Neuronal stem cell (in vitro differentiated cells): ENCODE measurements at regions not wholly inside any gene's neighbourhood (a gene's known extent, or its start where the extent isn't known, plus 50 kb on each side); places are given as distances from the start of the nearest gene placed in this dataset.

Source experiments
- DNase-seq: peaks from one replicate; pipeline ENCODE4 v3.0.0-alpha.2; 2013; ENCODE audit warnings: low spot score
- H2AFZ ChIP-seq: one replicate; pipeline ENCODE4 v1.6.1; 2013; ENCODE audit warnings: mild to moderate bottlenecking, low read length, inconsistent platforms
- H2AK5ac ChIP-seq: 2 replicates; pipeline ENCODE4 v1.6.1; 2013; ENCODE audit warnings: low read depth, mild to moderate bottlenecking, inconsistent platforms, low read length, moderate library complexity, mixed read lengths
- H2BK120ac ChIP-seq: 2 replicates; pipeline ENCODE4 v1.6.1; 2013; ENCODE audit warnings: low read depth, mild to moderate bottlenecking, inconsistent platforms, low read length, moderate library complexity, mixed read lengths
- H2BK12ac ChIP-seq: one replicate; pipeline ENCODE4 v1.6.1; 2013; ENCODE audit warnings: low read length, inconsistent platforms
- H2BK15ac ChIP-seq: 2 replicates; pipeline ENCODE4 v1.6.1; 2013; ENCODE audit warnings: mild to moderate bottlenecking, low read length, inconsistent platforms, mixed read lengths
- H2BK5ac ChIP-seq: one replicate; pipeline ENCODE4 v1.6.1; 2013; ENCODE audit warnings: inconsistent platforms, mild to moderate bottlenecking, low read length, moderate library complexity
- H3K14ac ChIP-seq: one replicate; pipeline ENCODE4 v1.6.1; 2013; ENCODE audit warnings: low read length, inconsistent platforms
- H3K18ac ChIP-seq: 2 replicates; pipeline ENCODE4 v1.6.1; 2013; ENCODE audit warnings: low read length, inconsistent platforms
- H3K23ac ChIP-seq: 2 replicates; pipeline ENCODE4 v1.6.1; 2013; ENCODE audit warnings: low read depth, mild to moderate bottlenecking, mixed read lengths, low read length, inconsistent platforms; ENCODE audit not compliant: poor library complexity
- H3K27ac ChIP-seq: replicated peaks from 3 replicates; pipeline ENCODE4 v1.5.1; 2013; ENCODE audit warnings: low read length, inconsistent platforms
- H3K27me3 ChIP-seq, 3 experiments: 2 replicates each; pipeline ENCODE4 v1.6.1; 2013; ENCODE audit warnings: low read length in 3 of 3, mild to moderate bottlenecking in 2 of 3, inconsistent platforms in 1 of 3, low read depth in 1 of 3, mixed read lengths in 1 of 3, moderate library complexity in 1 of 3; ENCODE audit not compliant: control insufficient read depth in 3 of 3, insufficient read depth in 3 of 3
- H3K36me3 ChIP-seq, 2 donors: replicated peaks in 1 of 2; 2 replicates each; pipeline ENCODE4 v1.6.1; 2013; ENCODE audit warnings: low read length in 2 of 2; ENCODE audit not compliant: control insufficient read depth in 2 of 2, insufficient read depth in 2 of 2
- H3K4ac ChIP-seq: 2 replicates; pipeline ENCODE4 v1.6.1; 2013; ENCODE audit warnings: inconsistent platforms, mild to moderate bottlenecking, low read length, moderate library complexity
- H3K4me1 ChIP-seq, 2 donors: 1 replicate in 1 of 2; 2 replicates in 1 of 2; pipeline ENCODE4 v1.6.1; 2013; ENCODE audit warnings: low read length in 2 of 2, low read depth in 1 of 2; ENCODE audit not compliant: control insufficient read depth in 2 of 2, insufficient read depth in 1 of 2
- H3K4me2 ChIP-seq: one replicate; pipeline ENCODE4 v1.6.1; 2013; ENCODE audit warnings: mild to moderate bottlenecking, low read length, inconsistent platforms; ENCODE audit not compliant: insufficient read depth, poor library complexity, severe bottlenecking
- H3K4me3 ChIP-seq, 2 donors: 2 replicates each; pipeline ENCODE4 v1.5.1; 2013; ENCODE audit warnings: low read length in 2 of 2, mild to moderate bottlenecking in 2 of 2, inconsistent platforms in 1 of 2, moderate library complexity in 1 of 2
- H3K79me1 ChIP-seq: one replicate; pipeline ENCODE4 v1.6.1; 2013; ENCODE audit warnings: low read depth, mild to moderate bottlenecking, inconsistent platforms, low read length, moderate library complexity
- H3K9ac ChIP-seq: one replicate; pipeline ENCODE4 v1.6.1; 2013; ENCODE audit warnings: mild to moderate bottlenecking, low read depth, low read length, inconsistent platforms; ENCODE audit not compliant: poor library complexity
- H3K9me3 ChIP-seq, 2 donors: replicated peaks in 1 of 2; 2 replicates each; pipeline versions ENCODE3 to v1.6.1; 2013; ENCODE audit warnings: low read length in 2 of 2, mild to moderate bottlenecking in 2 of 2, inconsistent platforms in 1 of 2, low read depth in 1 of 2, mixed read lengths in 1 of 2, moderate library complexity in 1 of 2; ENCODE audit not compliant: control insufficient read depth in 2 of 2, insufficient read depth in 1 of 2
- H4K8ac ChIP-seq: one replicate; pipeline ENCODE4 v1.6.1; 2013; ENCODE audit warnings: low read depth, mild to moderate bottlenecking, inconsistent platforms, low read length, moderate library complexity
- H4K91ac ChIP-seq: one replicate; pipeline ENCODE4 v1.6.1; 2013; ENCODE audit warnings: low read length, low read depth, mild to moderate bottlenecking, inconsistent platforms; ENCODE audit not compliant: poor library complexity
- WGBS, 2 donors: extraction: QIAGEN DNeasy Blood & Tissue Kit; methylation state at CpG; one replicate each; pipeline ENCODE4 v1.1.7; 2013; ENCODE audit warnings: missing lambda C conversion rate in 2 of 2, mixed read lengths in 1 of 2; ENCODE audit not compliant: insufficient read length in 2 of 2, insufficient replicate concordance in 1 of 2; ENCODE audit errors: extremely low coverage in 2 of 2; 5-methylcytosine and 5-hydroxymethylcytosine counted together

DNA sequence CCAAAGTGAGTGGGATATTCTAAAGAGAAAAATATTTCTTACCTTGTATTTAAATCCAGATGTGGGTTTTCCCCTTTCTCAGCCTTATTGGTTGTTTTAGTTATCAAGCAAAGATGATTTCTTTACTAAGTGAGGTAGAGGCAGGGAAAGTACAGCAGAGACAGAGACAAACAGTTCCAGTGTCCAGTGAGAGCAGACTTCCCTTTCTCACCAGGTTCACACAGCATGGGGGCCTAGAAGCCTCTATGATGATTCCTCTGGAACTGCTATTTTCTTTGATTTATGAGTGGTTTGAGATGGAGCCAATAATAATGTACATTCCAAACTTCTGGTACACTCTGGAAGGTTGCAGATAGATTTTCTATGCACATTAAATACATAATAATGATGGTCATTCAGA lies 234.0 kb upstream of the MARCKS start:
- Histone ChIP-seq H3K27me3 (no peaks in the 10 kb centered on the region), H3K14ac (no peak overlapping the region), H2BK15ac (no peak overlapping the region), H3K18ac (no peak overlapping the region), H3K4me3 (no peak overlapping the region), H3K27ac (no peak overlapping the region), H2AFZ (no peak overlapping the region), H3K9me3 (no peaks in the 10 kb centered on the region), H2BK5ac (no peak overlapping the region), H4K91ac (no peak overlapping the region), H3K4ac (no peak overlapping the region), H3K9ac (no peak overlapping the region), H3K4me1 (peaks cover 0 to 3% of the 10 kb centered on the region in 2 donors), H3K36me3 (no peaks in the 10 kb centered on the region), H3K4me2 (no peak overlapping the region), H2BK12ac (no peak overlapping the region), H4K8ac (no peak overlapping the region), H3K79me1 (no peaks in the 10 kb centered on the region), H2AK5ac (no peak overlapping the region), H3K23ac (no peak overlapping the region), H2BK120ac (no peak overlapping the region)
- DNase-seq, result no peak

DNA sequence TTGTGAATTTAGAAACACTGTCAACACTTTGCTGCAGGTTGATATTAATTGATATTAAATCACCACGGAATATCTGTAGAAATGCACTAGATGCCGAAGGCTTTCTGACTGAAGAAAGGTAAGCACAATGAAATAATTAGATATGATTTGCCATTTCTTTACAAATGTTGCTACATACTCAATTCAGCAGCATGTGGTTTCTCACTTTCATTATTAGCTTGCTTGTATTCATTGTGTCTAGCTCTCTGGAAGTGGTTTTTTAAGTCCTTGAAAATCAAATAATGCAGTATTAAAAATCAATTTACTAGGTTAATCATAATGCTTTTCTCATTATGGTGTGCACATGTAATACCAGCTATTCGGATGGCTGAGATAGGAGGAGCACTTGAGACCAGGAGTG lies 231.3 kb upstream of the MARCKS start:
- Histone ChIP-seq H3K14ac (no peak overlapping the region), H3K4me1 (peaks cover 1 to 2% of the 10 kb centered on the region in 2 donors), H4K8ac (no peak overlapping the region), H4K91ac (no peak overlapping the region), H2BK120ac (no peak overlapping the region), H3K79me1 (no peaks in the 10 kb centered on the region), H2BK15ac (no peak overlapping the region), H3K4me3 (no peak overlapping the region), H3K9me3 (no peaks in the 10 kb centered on the region), H3K27ac (no peak overlapping the region), H2AK5ac (no peak overlapping the region), H3K36me3 (no peaks in the 10 kb centered on the region), H3K23ac (no peak overlapping the region), H3K4ac (no peak overlapping the region), H3K18ac (no peak overlapping the region), H3K4me2 (no peak overlapping the region), H2BK12ac (no peak overlapping the region), H2BK5ac (no peak overlapping the region), H3K9ac (no peak overlapping the region), H3K27me3 (no peaks in the 10 kb centered on the region), H2AFZ (no peak overlapping the region)
- WGBS, 2 donors, result no CpG with 5 or more reads among the region's 3 CpGs
- no peak for DNase-seq

- H2AK5ac ChIP-seq, result no peak overlapping the region
- H3K23ac ChIP-seq, result no peak overlapping the region
- H3K18ac ChIP-seq, result no peak overlapping the region
- H3K9me3 ChIP-seq, result no peaks in the 10 kb centered on the region
- H4K8ac ChIP-seq, result no peak overlapping the region
- no peak overlapping the region for H2BK5ac ChIP-seq
- H3K4ac ChIP-seq, result no peak overlapping the region
- H3K4me3 ChIP-seq, result no peak overlapping the region
- no CpG with 5 or more reads among the region's 1 CpG for WGBS, 2 donors
- no peak overlapping the region for H3K9ac ChIP-seq
- no peak overlapping the region for H3K27ac ChIP-seq
- no peak overlapping the region for H2BK120ac ChIP-seq
- DNase-seq, result no peak
- no peak overlapping the region for H3K14ac ChIP-seq
- no peak overlapping the region for H2BK15ac ChIP-seq
- no peak overlapping the region for H2BK12ac ChIP-seq
- no peaks in the 10 kb centered on the region for H3K36me3 ChIP-seq
- H3K27me3 ChIP-seq, result no peaks in the 10 kb centered on the region
- H3K79me1 ChIP-seq, result no peaks in the 10 kb centered on the region
- H4K91ac ChIP-seq, result no peak overlapping the region
- H3K4me2 ChIP-seq, result no peak overlapping the region
- H2AFZ ChIP-seq, result no peak overlapping the region
- peaks cover 5 to 8% of the 10 kb centered on the region in 2 donors for H3K4me1 ChIP-seq
These were observed 230.7 kb upstream of the MARCKS start for GRCh38 chr6:113626475-113626874.

DNA sequence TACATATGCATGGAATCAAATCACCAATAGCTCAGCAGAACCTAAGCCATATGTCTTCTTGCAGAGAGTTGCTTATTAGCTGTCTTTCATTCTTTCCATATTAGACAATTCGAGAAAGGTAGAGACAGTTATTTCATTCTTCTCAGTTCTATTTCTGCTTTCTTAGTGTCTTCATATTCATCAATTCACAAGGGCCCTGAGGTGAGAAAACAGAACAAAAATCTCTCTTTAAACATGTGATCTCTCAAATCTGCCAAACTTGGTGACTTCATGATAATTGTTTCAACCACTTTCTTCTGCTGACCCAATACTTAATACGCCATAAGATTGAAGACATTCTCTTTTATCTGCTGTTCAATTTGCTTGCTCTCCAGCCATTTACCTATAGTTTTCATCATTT lies 229.7 kb upstream of the MARCKS start:
- Histone ChIP-seq H2BK15ac (no peak overlapping the region), H3K9me3 (no peaks in the 10 kb centered on the region), H2BK5ac (no peak overlapping the region), H3K23ac (no peak overlapping the region), H3K18ac (no peak overlapping the region), H2BK120ac (no peak overlapping the region), H3K27ac (no peak overlapping the region), H2AK5ac (no peak overlapping the region), H3K4ac (no peak overlapping the region), H3K36me3 (no peaks in the 10 kb centered on the region), H3K14ac (no peak overlapping the region), H3K4me1 (peaks cover 6 to 16% of the 10 kb centered on the region in 2 donors), H3K9ac (no peak overlapping the region), H3K4me2 (no peak overlapping the region), H3K4me3 (no peak overlapping the region), H3K27me3 (no peaks in the 10 kb centered on the region), H3K79me1 (no peaks in the 10 kb centered on the region), H2BK12ac (no peak overlapping the region), H4K91ac (no peak overlapping the region), H2AFZ (no peak overlapping the region), H4K8ac (no peak overlapping the region)
- DNase-seq, result no peak
- WGBS, 2 donors, result no CpG with 5 or more reads among the region's 2 CpGs
